ENCODE measurements at regions not wholly inside any gene's neighbourhood (a gene's known extent, or its start where the extent isn't known, plus 50 kb on each side); places are given as distances from the start of the nearest gene placed in this dataset.
A peak's percentile ranks its signal among the peaks of the same experiment; 100 is the strongest.

- Mint-ChIP-seq H3K27ac (ENCODE audit: low read depth, unreplicated experiment) (peak overlapping the region; percentile 59), H3K4me1 (ENCODE audit: insufficient read depth, unreplicated experiment) (peaks cover 39% of the 10 kb centered on the region), H3K4me3 (ENCODE audit: unreplicated experiment) (peak overlapping the region; percentile 2), H3K27me3 (ENCODE audit: insufficient read depth, unreplicated experiment) (no peaks in the 10 kb centered on the region), H3K36me3 (ENCODE audit: insufficient read depth, unreplicated experiment) (peaks cover 6% of the 10 kb centered on the region), H3K9me3 (ENCODE audit: unreplicated experiment) (peaks cover under 1% of the 10 kb centered on the region)
- ChIA-PET POLR2A (interaction anchor here (0.6 to 11.4 kb wide), 18 partner anchors 13 to 151 kb away, joined by 3 to 192 read pairs (median 7); partner anchors contain the start of gene DST), CTCF (interaction anchor here (1.0 to 14.8 kb wide), 8 partner anchors 12 to 137 kb away, joined by 3 to 404 read pairs (median 10); no protein-coding TSS in a partner anchor)
- no peak for DNase-seq (ENCODE audit: unreplicated experiment)
- intact Hi-C loops (cut with micrococcal nuclease): loop anchor here (2.0 to 10.0 kb wide), 2 partner anchors 15 to 601 kb away; partner anchors contain the start of gene PRIM2
- no peak for TF ChIP-seq CTCF (IDR thresholded peaks at IDR 0.05; ENCODE audit: unreplicated experiment)
- BruUV-seq (replicated peaks): no TSS peak
Observed at GRCh38 chr6:56714273-56714672, 71.6 kb upstream of the DST start.

- Mint-ChIP-seq H3K4me1 (ENCODE audit: insufficient read depth, unreplicated experiment) (peaks cover 45% of the 10 kb centered on the region), H3K9me3 (ENCODE audit: unreplicated experiment) (no peaks in the 10 kb centered on the region), H3K27ac (ENCODE audit: low read depth, unreplicated experiment) (peak overlapping the region; percentile 59), H3K36me3 (ENCODE audit: insufficient read depth, unreplicated experiment) (peaks cover 6% of the 10 kb centered on the region), H3K4me3 (ENCODE audit: unreplicated experiment) (peak overlapping the region; percentile 10), H3K27me3 (ENCODE audit: insufficient read depth, unreplicated experiment) (no peaks in the 10 kb centered on the region)
- POLR2A ChIA-PET: interaction anchor here (0.8 to 11.4 kb wide), 18 partner anchors 14 to 152 kb away, joined by 3 to 192 read pairs (median 7); partner anchors contain the start of gene DST
- intact Hi-C loops (cut with micrococcal nuclease): loop anchor here (10.0 kb wide), 1 partner anchor 602 kb away; the partner anchor contains the start of gene PRIM2
- CTCF ChIA-PET: interaction anchor here (0.6 to 14.8 kb wide), 21 partner anchors 10 to 312 kb away, joined by 3 to 404 read pairs (median 4); no protein-coding TSS in a partner anchor
- BruUV-seq (replicated peaks): no TSS peak
- DNase-seq (ENCODE audit: unreplicated experiment): peak; percentile 81
- no peak for TF ChIP-seq CTCF (IDR thresholded peaks at IDR 0.05; ENCODE audit: unreplicated experiment)
Observed at GRCh38 chr6:56713254-56713672, 70.6 kb upstream of the DST start.

GRCh38 chr6:56710967-56711366, 68.3 kb upstream of the DST start:
- no peak overlapping the region for H3K4me3 Mint-ChIP-seq (ENCODE audit: unreplicated experiment)
- H3K27ac Mint-ChIP-seq (ENCODE audit: low read depth, unreplicated experiment): no peak overlapping the region
- no peaks in the 10 kb centered on the region for H3K27me3 Mint-ChIP-seq (ENCODE audit: insufficient read depth, unreplicated experiment)
- no peaks in the 10 kb centered on the region for H3K9me3 Mint-ChIP-seq (ENCODE audit: unreplicated experiment)
- BruUV-seq (replicated peaks): no TSS peak
- TF ChIP-seq CTCF (IDR thresholded peaks at IDR 0.05; ENCODE audit: unreplicated experiment): peak; percentile 27
- H3K4me1 Mint-ChIP-seq (ENCODE audit: insufficient read depth, unreplicated experiment): peaks cover 49% of the 10 kb centered on the region
- CTCF ChIA-PET: interaction anchor here (0.7 to 14.8 kb wide), 11 partner anchors 13 to 1875 kb away, joined by 3 to 404 read pairs (median 10); no protein-coding TSS in a partner anchor
- POLR2A ChIA-PET: interaction anchor here (1.2 to 11.4 kb wide), 6 partner anchors 16 to 140 kb away, joined by 3 to 192 read pairs (median 16); no protein-coding TSS in a partner anchor
- DNase-seq (ENCODE audit: unreplicated experiment): no peak
- intact Hi-C loops (cut with micrococcal nuclease): loop anchor here (10.0 kb wide), 1 partner anchor 604 kb away; the partner anchor contains the start of gene PRIM2
- peaks cover 6% of the 10 kb centered on the region for H3K36me3 Mint-ChIP-seq (ENCODE audit: insufficient read depth, unreplicated experiment)

GRCh38 chr6:56709650-56710049, 67.0 kb upstream of the DST start:
- no peaks in the 10 kb centered on the region for H3K9me3 Mint-ChIP-seq (ENCODE audit: unreplicated experiment)
- no peak for DNase-seq (ENCODE audit: unreplicated experiment)
- CTCF ChIA-PET: interaction anchor here (0.5 to 14.8 kb wide), 33 partner anchors 9 to 193 kb away, joined by 3 to 404 read pairs (median 3); no protein-coding TSS in a partner anchor
- no peaks in the 10 kb centered on the region for H3K27me3 Mint-ChIP-seq (ENCODE audit: insufficient read depth, unreplicated experiment)
- no peak overlapping the region for H3K4me3 Mint-ChIP-seq (ENCODE audit: unreplicated experiment)
- intact Hi-C loops (cut with micrococcal nuclease): loop anchor here (1.0 to 10.0 kb wide), 5 partner anchors 48 to 605 kb away; partner anchors contain the start of genes BEND6 and PRIM2
- H3K4me1 Mint-ChIP-seq (ENCODE audit: insufficient read depth, unreplicated experiment): peaks cover 36% of the 10 kb centered on the region
- peaks cover 6% of the 10 kb centered on the region for H3K36me3 Mint-ChIP-seq (ENCODE audit: insufficient read depth, unreplicated experiment)
- POLR2A ChIA-PET: interaction anchor here (1.3 to 11.4 kb wide), 9 partner anchors 17 to 142 kb away, joined by 3 to 192 read pairs (median 15); no protein-coding TSS in a partner anchor
- BruUV-seq (replicated peaks): no TSS peak
- no peak for TF ChIP-seq CTCF (IDR thresholded peaks at IDR 0.05; ENCODE audit: unreplicated experiment)
- peak overlapping the region; percentile 7 for H3K27ac Mint-ChIP-seq (ENCODE audit: low read depth, unreplicated experiment)

Measured in MCF 10A (cell line).